Fibroblast of skin of scalp (primary cell): ENCODE measurements at regions not wholly inside any gene's neighbourhood (a gene's known extent, or its start where the extent isn't known, plus 50 kb on each side); places are given as distances from the start of the nearest gene placed in this dataset.
A peak's percentile ranks its signal among the peaks of the same experiment; 100 is the strongest.

Experiments used
- DNase-seq: peaks from one replicate; pipeline ENCODE4 v3.0.0-alpha.2; 2013

DNA sequence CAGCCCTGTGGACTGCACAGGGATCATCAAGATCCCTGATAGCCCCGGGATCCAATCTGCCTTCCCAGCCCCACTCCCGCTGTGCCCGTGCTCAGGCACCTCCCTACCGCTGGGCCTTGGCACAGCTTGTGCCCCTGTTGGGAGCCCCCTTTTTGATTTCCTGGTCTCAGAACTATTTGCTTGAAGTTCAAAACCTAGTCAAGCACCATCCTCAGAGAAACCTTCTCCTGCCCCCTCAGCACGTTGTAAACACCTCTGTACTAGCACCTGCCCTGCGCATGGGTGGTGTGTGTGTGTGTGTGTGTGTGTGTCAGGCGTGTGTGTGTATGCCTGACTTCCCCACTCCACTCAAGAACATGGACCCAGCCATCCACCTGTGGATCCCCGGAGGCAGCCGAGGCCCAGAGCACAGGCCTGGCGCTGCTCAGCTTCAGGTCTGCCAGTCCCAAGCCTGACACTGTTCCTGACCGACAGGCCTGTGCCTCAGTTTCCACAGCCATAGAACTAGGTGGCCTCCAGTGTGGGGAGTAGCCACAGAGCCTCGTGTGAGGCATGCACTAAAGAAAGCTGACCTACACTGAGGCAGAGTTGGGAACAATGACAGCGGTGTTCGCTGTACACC lies 65.5 kb downstream of the ADRA2C start:
- DNase-seq = no peak

DNA sequence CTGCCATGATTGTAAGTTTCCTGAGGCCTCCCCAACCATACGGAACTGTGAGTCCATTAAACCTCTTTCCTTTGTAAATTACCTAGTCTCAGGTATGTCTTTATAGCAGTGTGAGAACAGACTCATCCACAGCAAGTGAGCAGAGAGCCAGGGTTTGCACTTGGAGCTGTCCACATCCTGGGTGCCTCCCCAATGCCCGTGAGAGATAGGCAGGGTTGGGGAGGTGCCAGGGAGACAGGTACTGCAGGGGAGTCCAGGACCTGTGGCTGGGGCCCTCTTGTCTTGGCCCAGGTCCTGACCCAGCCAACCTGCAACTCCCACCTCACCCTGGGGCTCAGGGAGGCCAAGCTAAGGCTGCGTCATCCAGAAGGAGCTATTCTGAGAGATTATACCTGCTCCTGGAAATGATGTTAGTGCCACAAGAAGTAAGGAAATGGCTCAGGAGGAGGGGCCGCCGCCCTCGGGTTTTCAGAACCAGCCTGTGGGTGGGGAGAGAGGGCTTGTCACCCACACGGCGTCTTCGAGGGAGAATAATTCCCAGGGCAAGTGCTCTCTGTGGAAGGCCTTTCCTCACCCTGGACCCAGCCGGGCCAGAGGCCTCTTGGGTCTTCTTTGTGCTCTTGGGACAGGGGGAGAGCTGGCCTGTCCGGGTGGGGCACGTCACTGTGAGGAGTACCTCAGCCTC lies 66.5 kb downstream of the ADRA2C start:
- no peak for DNase-seq

DNA sequence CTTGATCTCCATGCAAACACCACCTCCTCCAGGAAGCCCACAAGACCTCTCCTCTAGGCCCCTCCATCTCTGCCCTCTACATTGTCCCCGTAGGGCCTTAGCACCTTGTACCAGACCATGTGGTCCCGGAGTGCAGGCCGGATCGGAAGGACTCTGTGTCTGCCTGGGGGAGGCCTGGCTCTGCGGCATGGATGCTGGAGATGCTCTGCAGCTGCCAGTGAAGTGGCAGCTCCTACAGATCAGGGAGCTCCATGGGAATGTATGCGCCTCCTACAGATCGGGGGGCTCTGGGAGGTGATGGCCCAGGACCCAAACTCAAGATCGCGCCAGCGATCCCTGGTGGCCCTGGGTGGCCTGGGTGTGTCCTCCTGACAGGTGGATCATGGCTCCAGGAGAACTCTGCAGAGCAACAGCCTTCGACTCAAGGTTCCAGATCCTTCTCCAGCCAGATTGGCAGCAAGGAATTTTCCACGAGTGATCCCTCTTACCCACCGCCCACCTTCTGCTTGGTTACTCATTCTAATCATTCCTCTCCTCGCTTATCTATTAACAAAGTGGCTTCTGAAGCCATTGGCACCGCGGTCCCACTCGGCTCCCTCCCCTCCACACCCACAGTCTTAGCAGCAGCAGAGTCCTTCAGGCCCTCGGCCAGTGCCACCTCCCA lies 67.3 kb downstream of the ADRA2C start:
- no peak for DNase-seq

DNA sequence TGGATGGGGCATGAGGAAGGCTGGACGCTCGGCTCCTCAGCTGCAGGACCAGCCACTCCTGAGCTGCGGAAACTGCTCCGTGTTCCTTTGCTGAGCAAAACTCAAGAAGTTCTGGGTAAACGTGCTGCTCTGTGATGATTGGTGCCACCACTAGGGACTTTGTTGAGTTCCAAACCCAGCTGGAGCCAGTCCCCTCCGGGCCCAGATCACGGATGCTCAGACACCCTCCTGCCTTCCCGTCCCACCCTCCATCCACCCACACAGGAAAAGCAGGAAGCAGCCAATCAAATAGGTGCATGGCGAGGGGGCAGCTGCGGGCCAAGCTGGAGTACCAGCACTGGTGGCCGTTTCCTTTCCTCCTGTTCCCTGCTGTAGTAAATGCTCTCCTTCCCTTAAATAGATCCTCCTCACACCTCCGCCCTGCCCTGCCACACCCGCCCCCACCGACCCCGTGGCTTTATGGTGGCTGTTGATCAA lies 68.0 kb downstream of the ADRA2C start:
- no peak for DNase-seq

DNA sequence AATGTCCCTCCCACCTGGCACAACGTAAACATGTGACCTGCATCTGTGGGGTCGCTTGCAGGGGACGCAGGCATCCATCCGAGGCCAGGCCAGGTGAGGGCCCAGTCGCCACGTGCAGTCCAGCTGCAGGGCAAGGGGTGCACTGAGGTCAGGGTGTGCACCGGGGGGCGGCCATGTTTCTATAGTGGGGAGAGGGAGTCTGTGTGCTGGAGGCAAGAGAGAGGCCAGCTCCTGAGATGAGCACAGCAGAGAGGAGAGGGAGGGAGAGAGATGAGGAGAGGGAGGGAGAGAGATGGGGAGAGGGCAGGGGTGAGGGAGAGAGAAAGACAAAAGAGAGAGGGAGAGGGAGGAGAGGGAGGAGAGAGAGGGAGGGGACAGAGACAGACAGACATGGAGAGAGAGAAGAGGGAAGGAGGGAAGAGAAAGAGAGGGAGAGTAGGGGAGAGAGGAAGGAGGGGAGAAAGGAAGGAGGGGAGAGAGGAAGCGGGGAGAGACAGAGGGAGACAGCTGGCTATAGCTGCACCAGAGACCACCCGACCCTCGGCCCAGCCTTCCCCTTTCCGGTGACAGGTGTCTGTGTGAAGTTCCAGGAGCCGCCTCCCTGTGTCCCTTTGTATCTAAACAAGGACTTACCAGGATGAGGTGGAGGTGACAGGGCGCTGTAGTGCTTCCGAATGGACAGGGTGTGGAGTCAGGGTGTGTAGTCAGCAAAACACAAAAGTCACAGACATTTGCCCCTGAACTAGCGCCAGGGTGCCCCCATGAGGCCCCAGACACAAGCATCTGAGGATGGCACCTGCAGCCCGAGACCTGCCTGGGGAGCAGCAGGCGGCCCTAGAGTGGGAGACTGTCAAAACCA lies 68.7 kb downstream of the ADRA2C start:
- no peak for DNase-seq

DNA sequence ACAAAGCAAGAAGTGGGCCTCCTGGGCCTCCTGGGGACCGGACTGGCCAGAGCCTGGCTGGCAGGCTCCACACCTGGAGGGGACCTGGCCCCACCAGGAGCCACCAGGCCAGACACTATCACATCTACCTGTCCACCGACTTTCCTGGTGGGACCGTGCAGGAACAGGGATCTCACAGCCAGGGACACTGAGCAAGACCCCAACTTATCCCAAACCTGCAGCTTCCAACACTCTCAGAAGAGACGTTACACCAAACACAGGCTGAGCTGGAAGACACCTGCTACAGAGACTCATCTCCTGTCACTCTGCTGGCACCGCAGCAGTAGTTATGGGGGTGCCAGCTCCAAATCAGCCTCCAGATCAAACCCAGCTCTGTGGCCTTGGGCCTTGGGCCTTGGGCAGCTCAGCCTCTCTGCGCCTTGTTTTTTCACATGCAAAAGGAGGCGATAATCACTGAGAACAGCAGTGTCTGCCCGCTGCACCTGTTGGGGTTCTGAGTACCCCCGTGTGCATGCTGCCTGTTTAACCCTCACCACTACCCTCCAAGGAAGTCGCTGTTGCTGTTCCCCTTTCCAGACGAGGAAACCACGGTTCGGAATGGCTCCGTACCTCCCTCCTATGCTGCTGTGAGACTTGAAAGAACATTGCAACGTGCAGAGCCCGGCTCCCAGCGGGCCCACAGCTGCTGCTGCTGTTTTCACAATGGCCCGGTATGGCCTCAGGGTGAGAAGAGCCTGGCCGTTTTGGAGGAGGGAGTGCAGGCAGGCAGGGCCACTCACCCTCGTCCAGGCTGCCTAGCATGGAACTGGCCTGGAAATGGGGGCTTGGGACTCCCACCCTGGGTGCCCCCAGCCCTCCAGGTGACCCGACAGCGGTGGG lies 69.6 kb downstream of the ADRA2C start:
- no peak for DNase-seq

DNA sequence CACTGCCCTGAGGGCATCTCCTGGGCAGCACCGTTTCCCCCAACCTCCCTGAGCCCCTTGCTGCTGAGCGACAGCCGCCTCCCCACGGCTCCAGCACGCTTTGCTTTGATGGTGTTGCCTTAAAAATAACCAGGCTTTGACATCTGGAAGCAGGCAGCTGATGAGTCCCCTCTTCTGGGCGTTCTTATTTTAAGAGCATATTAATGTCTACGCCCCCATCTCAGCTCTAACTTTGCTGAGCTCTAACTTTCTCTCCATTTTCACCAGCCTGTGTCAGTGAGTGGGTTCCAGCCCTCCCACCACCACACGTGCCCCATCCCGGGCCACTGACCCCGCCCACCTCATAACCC lies 70.2 kb downstream of the ADRA2C start:
- no peak for DNase-seq

DNA sequence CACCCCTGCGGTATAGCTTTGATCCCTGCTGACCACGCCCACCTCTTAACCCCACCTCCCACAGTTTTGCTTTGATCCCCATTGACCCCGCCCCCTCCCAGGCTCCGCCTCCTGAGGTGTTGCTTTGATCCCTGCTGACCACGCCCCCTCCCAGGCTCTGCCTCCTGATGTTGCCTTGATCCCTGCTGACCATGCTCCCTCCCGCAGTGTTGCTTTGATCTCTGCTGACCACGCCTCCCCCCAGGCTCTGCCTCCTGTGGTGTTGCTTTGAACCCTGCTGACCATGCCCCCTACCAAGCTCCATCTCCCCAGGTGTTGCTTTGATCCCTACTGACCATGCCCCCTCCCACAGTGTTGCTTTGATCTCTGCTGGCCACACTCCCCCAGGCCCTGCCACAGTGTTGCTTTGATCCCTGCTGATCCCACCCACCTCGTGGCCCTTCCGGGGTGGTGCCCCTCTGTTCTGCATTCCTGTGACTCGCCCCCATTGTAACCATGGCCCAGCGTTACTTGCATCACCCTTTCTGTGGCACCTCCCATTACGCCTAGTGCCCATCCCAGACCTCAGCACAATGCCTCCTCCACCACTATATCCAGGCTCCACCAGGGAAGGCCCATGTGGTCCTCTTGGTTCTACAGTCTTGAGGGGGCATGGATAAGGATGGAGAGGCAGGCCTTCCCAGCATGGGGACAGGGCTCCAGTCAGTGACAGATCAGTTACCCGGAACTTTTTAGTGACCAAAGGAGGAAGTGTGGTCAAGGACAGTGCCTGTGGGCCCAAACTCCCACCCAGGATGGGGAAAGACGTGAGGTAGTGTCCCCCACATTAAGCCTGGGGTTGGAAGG lies 70.8 kb downstream of the ADRA2C start:
- no peak for DNase-seq

DNA sequence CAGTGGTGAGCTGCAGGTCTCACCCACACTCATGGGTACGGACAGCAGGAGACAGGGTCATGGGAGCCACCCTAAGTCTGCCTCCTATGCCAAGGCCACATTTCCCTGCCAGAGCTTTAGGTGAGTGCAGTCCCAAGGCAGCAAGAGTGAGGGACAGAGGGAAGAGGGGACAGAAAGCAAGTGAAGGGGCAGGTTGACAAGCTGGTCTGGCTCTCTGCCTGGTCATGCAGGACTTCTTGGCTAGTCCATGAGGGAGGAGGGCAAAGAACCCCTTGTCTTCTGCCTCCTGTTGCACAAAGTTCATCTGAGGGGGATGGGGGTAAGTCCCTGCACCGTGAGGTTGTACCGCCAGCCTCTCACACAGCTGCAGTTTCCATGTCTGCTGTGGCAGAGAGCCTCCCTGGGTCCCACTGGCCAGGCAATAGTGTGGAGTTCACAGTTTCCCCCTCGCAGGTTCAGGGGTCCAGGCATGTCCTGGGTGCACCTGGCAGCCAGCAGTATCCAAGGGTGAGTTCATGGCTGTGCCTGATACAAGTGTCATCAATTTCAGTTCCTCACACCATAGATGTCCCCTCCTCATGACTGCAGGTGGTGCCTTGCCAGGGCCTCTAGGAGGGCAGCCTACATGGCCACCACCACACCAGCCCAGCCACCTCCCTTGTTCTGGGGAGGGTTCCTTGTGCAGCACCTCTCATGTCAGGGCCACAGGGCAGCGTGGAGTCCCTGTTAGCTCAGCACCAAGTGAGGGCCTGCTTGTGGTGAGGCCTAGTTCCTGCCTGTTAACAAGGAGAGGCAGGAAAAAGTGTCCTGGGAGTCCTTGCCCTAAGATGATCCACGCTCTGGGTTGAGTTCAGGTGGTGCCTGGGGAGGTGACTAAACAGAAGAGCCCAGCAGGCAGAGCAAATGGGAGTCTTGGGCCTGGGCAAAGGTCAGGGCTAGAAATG lies 72.5 kb downstream of the ADRA2C start:
- no peak for DNase-seq

DNA sequence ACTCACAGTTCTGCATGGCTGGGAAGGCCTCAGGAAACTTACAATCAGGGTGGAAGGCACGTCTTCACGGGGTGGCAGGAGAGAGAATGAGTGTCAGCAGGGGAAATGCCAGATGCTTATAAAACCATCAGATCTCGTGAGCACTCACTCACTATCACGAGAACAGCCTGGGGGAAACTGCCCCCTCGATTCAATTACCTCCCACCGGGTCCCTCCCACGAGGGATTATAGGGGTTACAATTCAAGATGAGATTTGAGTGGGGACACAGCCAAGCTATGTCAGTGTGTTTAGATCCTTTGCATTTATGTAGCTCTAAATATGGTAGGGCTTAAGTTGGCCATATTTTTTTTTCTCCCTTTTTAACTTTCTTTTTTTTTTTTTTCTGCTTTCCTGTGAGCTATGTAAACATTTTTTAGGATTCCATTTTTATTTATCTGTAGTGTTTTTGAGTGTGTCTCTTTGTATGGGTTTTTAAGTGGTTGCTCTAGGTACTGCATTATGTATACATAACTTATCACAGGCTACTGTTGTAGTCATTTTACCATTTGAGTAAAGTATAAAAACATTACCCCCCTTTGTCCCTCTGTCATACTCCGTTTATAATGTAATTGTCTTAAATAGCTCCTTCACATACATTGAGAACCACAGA lies 79.0 kb downstream of the ADRA2C start:
- DNase-seq = no peak

DNA sequence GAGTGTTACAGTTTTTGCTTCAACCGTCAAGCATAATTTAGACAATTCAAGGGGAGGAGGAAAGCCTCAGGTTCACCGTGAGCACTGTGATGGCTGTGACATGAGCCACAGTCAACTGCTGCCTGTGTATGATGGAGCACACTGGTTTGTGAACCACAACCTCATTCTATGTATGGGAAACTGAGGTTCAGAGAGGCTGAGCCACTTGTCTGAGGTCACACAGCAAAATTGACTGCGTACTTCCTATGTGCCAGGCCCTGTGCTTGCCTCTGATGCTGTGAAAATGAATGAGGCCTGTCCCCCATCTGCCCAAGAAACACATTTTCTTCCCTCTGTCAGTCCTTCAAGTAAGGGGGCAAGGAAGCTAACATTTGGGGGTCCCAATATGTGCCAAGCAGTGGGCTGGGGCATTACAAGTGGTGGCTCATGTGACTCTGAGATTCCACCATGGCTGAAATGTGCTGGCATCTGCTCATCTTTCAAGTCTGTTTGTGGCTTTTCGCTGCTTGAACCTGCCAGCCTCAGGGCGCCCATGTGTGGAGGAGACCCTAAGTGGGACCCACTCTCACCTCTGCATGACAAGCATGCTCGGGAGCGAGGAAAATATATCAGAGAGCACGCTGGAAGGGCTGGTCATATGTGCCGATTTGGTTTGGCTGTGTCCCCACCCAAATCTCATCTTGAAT lies 79.7 kb downstream of the ADRA2C start:
- DNase-seq = no peak

DNA sequence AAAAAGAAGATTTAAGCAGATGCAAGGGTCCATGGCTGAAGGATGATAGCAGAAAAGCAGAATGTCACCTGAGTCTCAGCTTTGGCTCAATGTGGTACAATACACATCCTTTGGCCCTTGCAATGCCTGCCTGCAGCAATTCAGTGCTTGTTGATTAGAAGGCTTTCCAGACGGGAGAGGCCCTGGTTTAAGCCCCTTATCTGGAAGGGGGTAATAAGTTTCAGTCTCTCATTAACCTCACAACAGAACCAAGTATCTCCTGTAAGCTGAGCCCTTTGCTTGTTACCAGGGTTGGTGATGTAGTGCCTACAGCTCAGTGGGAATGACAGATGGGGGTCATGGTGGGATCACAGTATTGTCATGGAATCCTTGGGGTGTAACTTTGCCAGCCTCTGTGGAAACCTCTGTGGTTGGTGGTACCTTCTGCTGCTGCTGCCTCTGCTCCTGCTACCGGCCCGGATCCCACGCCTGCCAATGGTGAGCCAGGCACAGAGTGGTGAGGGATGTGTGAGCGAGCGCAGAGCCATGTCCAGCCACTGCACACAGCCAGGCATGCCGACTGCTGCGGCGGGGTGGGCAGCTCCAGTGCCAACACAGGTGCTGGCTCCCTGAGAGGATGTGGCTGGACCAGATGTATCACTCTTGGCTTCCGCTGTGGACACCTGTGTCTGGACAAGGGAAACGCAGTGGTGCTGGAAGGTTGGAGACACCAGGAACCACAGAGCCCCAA lies 81.2 kb downstream of the ADRA2C start:
- no peak for DNase-seq

DNA sequence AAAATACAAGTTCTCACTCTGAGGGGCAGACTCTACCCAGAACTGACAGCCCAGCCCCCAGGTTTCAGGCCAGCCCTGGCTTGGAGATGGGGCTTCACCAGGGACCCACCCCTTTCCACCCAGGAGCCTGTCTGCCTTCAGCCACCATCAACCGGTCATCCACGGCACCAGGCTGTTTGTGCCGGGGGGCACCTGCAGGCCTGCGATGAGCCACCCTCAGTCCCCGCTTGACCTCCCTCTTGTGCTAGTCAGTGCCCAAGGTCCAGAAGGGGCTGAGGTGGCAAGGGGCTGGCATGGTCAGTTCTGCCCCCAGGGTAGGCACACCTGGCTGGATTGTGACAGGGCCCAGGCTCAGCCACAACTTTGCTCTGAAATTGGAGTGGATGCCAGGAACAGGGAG lies 82.1 kb downstream of the ADRA2C start:
- no peak for DNase-seq

DNA sequence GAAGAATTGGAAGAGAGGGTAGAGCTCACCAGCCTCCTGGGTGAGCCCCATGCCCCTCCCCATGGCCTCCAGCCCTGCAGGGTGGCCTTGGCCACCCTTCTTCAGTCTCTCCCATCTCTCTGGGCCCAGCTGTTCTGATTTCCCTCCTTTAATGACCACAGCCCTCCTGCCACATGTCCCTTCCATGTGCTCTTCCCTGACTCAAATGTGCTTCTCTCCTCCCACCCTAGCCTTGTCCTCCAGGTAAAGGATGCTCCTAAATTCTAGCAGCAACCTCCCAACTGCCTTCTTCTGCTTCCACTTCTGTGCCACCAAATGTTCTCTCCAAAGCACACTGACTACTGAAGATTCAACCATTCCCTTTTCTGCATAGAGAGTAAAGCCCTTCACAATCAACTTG lies 83.0 kb downstream of the ADRA2C start:
- DNase-seq = no peak

DNA sequence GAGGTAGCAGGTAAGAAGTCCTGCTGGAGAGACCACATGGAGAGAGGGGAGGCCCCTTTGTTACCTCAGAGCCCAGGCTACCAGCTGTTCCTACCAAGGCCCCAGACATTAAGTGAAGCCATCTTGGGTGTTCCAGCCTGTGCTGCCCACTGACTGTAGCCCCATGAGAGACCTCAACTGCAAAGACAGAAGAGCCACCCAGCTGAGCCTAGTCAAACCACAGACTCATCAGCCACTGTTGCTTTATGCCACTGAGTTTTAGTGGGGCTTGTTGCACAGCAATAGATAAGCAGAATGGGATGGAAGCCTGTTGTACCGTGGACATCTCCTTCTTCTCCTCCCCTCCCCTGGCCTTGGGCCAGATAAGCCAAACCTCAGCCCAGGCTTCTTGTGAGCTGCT lies 83.9 kb downstream of the ADRA2C start:
- DNase-seq = no peak

DNA sequence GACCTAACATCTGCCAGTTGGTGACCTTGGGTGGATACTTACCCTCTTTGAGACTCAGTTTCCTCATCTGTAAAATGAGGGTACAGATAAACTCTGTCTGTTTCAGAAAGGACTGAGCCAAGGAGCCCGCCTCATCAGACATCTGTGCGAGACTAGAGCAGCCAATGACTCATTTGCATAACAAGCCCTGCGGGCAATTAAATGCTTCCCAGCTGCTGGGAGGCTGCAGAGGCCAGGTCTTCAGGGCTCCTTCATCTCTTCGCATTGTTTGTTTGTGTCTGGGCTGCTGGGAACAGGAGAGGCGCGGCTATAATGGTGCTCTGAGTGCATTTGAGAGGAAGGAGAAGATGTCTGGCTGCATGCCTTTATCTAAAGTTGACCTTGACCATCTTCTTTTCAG lies 85.0 kb downstream of the ADRA2C start:
- peak; percentile 20 for DNase-seq

DNA sequence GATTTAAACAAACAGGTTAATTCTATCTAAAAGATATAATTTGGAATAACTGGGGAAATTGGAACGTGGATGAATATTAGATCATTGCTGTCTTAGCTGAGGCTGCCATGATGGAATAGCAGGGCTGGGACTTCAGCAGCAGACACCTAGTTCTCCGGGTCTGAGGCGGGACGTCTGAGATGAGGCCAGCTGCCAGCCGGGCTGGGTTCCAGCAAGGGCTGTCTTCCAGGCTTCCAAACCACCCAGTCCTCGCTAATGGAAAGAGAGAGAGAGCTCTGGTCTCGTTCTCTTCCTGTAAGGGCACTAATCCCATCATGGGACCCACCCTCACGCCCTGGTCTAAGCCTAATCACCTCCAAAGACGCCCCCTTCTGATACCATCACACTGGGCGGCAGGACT lies 85.7 kb downstream of the ADRA2C start:
- no peak for DNase-seq

DNA sequence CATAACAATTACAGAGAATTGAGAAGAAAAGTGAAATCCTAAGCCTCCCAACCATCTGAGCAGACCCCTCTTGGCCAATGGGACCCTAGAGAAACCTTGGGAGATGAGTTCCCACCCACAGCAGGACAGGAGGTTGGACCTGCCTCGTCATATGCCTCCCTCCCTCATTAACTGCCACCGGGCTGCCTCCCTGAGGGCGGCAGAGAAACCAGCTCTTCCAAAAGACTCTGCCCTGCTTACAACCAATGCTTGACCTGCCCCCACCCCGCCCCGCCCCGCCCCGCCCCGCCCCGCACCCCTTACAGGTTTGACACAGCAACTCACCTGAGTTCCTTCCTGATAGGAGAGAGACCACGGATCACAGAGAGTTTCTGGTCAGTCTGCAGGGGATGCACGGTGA lies 86.1 kb downstream of the ADRA2C start:
- DNase-seq = no peak
